ENCODE measurements at regions not wholly inside any gene's neighbourhood (a gene's known extent, or its start where the extent isn't known, plus 50 kb on each side); places are given as distances from the start of the nearest gene placed in this dataset.

DNA sequence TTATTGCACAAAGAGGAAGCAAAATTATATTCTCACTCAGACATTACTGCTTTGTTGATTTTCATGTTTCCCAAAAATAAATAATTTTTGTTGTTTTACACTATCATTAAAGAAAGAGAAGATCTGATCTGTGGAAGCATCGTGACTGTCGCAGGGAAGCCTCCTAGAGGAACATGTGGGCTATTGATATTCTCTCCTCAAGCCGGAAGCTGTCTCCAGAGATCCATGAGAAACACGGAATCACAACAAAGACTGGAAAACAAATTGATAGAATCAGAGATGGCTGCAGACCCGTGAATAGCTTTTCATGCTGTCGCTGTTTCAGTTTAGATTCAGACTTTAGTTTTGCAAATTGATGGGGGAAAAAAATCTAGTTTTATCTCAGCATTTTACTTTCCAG is 235.2 kb upstream of the TMPO start:
- no peak overlapping the region for H2BK12ac ChIP-seq (ENCODE audit: insufficient read length, low read depth, low read length)
- no peak overlapping the region for H4K8ac ChIP-seq (replicated peaks; ENCODE audit: insufficient read length, low read depth, low read length)
- no peaks in the 10 kb centered on the region for H3K36me3 Mint-ChIP-seq (ENCODE audit: insufficient read depth in 1 of 3, low read depth in 3 of 3)
- no peaks in the 10 kb centered on the region for H3K27me3 Mint-ChIP-seq (ENCODE audit: low read depth)
- H3K56ac ChIP-seq (ENCODE audit: insufficient read length, low read depth, low read length) = no peak overlapping the region
- H3K9me3 ChIP-seq (ENCODE audit: control insufficient read depth, low read depth, low read length) = no peaks in the 10 kb centered on the region
- no peak for DNase-seq
- peaks cover 2% of the 10 kb centered on the region; the same call in 1 of the 2 replicates for H3K4me1 ChIP-seq (ENCODE audit: insufficient read depth, low read length)
- H3K4me3 Mint-ChIP-seq = no peak overlapping the region
- H3K18ac ChIP-seq (ENCODE audit: insufficient read length, low read depth, low read length) = no peak overlapping the region
- no peaks in the 10 kb centered on the region for H3K23me2 ChIP-seq (ENCODE audit: insufficient read length, low read depth, low read length, poor library complexity, severe bottlenecking)
- no peaks in the 10 kb centered on the region for H3K79me1 ChIP-seq (ENCODE audit: insufficient read depth, low read depth, low read length, poor library complexity, severe bottlenecking)
- H2BK5ac ChIP-seq (ENCODE audit: insufficient read length, low read length) = no peak overlapping the region
- H3K23ac ChIP-seq (ENCODE audit: insufficient read length, low read depth, low read length) = no peak overlapping the region
- no peak overlapping the region for H3K27ac ChIP-seq (ENCODE audit: insufficient read length, low read depth, low read length)
- peaks cover 3 to 7% of the 10 kb centered on the region in 2 experiments; a peak in 3 of 4 replicates for H3K4me1 Mint-ChIP-seq
- H4K5ac ChIP-seq (ENCODE audit: insufficient read length, low read depth, low read length) = no peak overlapping the region
- H3T11ph ChIP-seq (ENCODE audit: low read length) = no peak overlapping the region
- H3K27me3 ChIP-seq (ENCODE audit: insufficient read depth, low read length) = no peaks in the 10 kb centered on the region
- H3K4me2 ChIP-seq (ENCODE audit: insufficient read depth, insufficient read length, low read length) = no peak overlapping the region
- no peak overlapping the region for H3K27ac Mint-ChIP-seq
- no CpG with 5 or more reads among the region's 6 CpGs for WGBS (ENCODE audit: extremely low coverage, insufficient read length, low lambda C conversion rate)
- no peak overlapping the region for H3K4ac ChIP-seq (ENCODE audit: low read depth, low read length)
- no peak overlapping the region for H2AK5ac ChIP-seq (ENCODE audit: insufficient read length, low read length)
- H2AFZ ChIP-seq (ENCODE audit: low read length) = peak overlapping the region; percentile 59
- H2BK120ac ChIP-seq (ENCODE audit: low read depth, low read length, poor library complexity, severe bottlenecking) = no peak overlapping the region
- H3K14ac ChIP-seq (ENCODE audit: insufficient read depth, low read length) = no peak overlapping the region
- no peak overlapping the region for H4K91ac ChIP-seq (ENCODE audit: insufficient read length, low read depth, low read length)
- no peaks in the 10 kb centered on the region for H3K79me2 ChIP-seq (ENCODE audit: insufficient read depth, low read length)
- H3K9ac ChIP-seq (ENCODE audit: extremely low read depth, insufficient read length, low read length) = no peak overlapping the region
- TF ChIP-seq, protein P1, sequence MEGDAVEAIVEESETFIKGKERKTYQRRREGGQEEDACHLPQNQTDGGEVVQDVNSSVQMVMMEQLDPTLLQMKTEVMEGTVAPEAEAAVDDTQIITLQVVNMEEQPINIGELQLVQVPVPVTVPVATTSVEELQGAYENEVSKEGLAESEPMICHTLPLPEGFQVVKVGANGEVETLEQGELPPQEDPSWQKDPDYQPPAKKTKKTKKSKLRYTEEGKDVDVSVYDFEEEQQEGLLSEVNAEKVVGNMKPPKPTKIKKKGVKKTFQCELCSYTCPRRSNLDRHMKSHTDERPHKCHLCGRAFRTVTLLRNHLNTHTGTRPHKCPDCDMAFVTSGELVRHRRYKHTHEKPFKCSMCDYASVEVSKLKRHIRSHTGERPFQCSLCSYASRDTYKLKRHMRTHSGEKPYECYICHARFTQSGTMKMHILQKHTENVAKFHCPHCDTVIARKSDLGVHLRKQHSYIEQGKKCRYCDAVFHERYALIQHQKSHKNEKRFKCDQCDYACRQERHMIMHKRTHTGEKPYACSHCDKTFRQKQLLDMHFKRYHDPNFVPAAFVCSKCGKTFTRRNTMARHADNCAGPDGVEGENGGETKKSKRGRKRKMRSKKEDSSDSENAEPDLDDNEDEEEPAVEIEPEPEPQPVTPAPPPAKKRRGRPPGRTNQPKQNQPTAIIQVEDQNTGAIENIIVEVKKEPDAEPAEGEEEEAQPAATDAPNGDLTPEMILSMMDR (conservative IDR thresholded peaks at IDR 0.05) = no peak; the same call in 2 of the 3 replicates
- no peaks in the 10 kb centered on the region for H3K9me3 Mint-ChIP-seq
- H2BK20ac ChIP-seq (ENCODE audit: low read depth, low read length, poor library complexity, severe bottlenecking) = no peak overlapping the region
- no peaks in the 10 kb centered on the region for H4K20me1 ChIP-seq (ENCODE audit: control insufficient read depth, insufficient read depth, insufficient read length)
- no peak overlapping the region for H2BK15ac ChIP-seq (ENCODE audit: low read depth, low read length)

Measured in H9 (cell line).